ENCODE measurements at regions not wholly inside any gene's neighbourhood (a gene's known extent, or its start where the extent isn't known, plus 50 kb on each side); places are given as distances from the start of the nearest gene placed in this dataset.
"Not testable (repeated sequence)": the region's sequence is repeated elsewhere in the genome, so short reads cannot be mapped to it uniquely, and the experiment has no call there.

- no peak overlapping the region for H3K27ac ChIP-seq (ENCODE audit: low read length)
- H3K27me3 ChIP-seq (ENCODE audit: control insufficient read depth in 1 of 2, insufficient read depth in 2 of 2, low read length in 2 of 2), result no peaks in the 10 kb centered on the region
- H3K4me3 ChIP-seq (ENCODE audit: low read length in 2 of 2), result no peak overlapping the region
- H3K9ac ChIP-seq (ENCODE audit: low read length in 2 of 2), result no peak overlapping the region
- H3K36me3 ChIP-seq (ENCODE audit: control insufficient read depth in 2 of 2, insufficient read depth in 2 of 2, low read length in 2 of 2), result no peaks in the 10 kb centered on the region
- no peaks in the 10 kb centered on the region for H3K4me1 ChIP-seq (ENCODE audit: control insufficient read depth, insufficient read depth, low read length)
- no peaks in the 10 kb centered on the region for H3K9me3 ChIP-seq (ENCODE audit: control insufficient read depth in 2 of 2, low read length in 2 of 2)
Observed at GRCh38 chr12:43216490-43216889, 335.5 kb downstream of the ADAMTS20 start.

DNA sequence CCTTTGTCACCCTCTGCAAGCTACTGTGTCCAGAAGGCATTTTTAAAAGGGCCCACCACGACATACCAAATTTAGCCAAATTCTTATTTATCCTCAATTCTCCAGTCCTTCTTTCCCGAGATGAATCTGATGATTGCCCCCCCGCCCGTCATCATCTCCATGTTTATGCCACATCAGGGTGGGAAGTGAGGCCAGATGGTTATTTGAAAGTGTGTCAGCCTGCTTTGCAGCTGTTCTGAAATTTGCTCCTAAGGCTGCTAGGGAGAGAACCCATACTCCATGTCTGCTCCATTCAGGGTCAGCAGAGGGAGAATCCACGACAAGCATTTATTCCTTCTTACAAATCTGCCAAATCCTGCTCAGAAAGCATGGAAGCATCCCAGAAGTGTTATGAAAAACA lies 337.8 kb downstream of the ADAMTS20 start:
- Histone ChIP-seq H3K9ac (ENCODE audit: low read length in 2 of 2) (no peak overlapping the region), H3K4me3 (ENCODE audit: low read length in 2 of 2) (no peak overlapping the region), H3K27ac (ENCODE audit: low read length) (no peak overlapping the region), H3K9me3 (ENCODE audit: control insufficient read depth in 2 of 2, low read length in 2 of 2) (no peaks in the 10 kb centered on the region), H3K36me3 (ENCODE audit: control insufficient read depth in 2 of 2, insufficient read depth in 2 of 2, low read length in 2 of 2) (no peaks in the 10 kb centered on the region), H3K27me3 (ENCODE audit: control insufficient read depth in 1 of 2, insufficient read depth in 2 of 2, low read length in 2 of 2) (no peaks in the 10 kb centered on the region), H3K4me1 (ENCODE audit: control insufficient read depth, insufficient read depth, low read length) (no peaks in the 10 kb centered on the region)

DNA sequence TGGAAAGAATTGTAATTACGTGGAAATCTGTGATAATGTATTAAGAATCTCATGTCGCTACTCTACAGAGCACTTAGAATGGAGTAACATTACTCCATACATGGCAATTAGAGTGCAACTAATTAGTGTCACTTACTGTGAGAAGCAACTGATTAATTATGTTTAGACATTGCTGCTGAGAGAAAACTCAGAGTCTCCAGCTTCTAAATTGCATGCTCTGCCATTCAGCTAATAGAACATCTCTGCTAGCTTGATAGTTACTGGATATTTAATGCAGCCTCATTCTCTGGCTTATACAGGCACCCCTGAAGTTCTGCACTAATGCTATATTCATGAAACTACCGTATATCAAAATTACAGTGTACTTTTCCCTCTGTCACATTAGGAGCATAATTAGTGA lies 338.4 kb downstream of the ADAMTS20 start:
- Histone ChIP-seq H3K27me3 (ENCODE audit: control insufficient read depth in 1 of 2, insufficient read depth in 2 of 2, low read length in 2 of 2) (no peaks in the 10 kb centered on the region), H3K9me3 (ENCODE audit: control insufficient read depth in 2 of 2, low read length in 2 of 2) (no peaks in the 10 kb centered on the region), H3K4me1 (ENCODE audit: control insufficient read depth, insufficient read depth, low read length) (no peaks in the 10 kb centered on the region), H3K4me3 (ENCODE audit: low read length in 2 of 2) (no peak overlapping the region), H3K9ac (ENCODE audit: low read length in 2 of 2) (no peak overlapping the region), H3K27ac (ENCODE audit: low read length) (no peak overlapping the region), H3K36me3 (ENCODE audit: control insufficient read depth in 2 of 2, insufficient read depth in 2 of 2, low read length in 2 of 2) (no peaks in the 10 kb centered on the region)

- H3K27ac ChIP-seq (ENCODE audit: low read length), result no peak overlapping the region
- H3K9me3 ChIP-seq (ENCODE audit: control insufficient read depth in 2 of 2, low read length in 2 of 2), result no peaks in the 10 kb centered on the region
- no peaks in the 10 kb centered on the region for H3K36me3 ChIP-seq (ENCODE audit: control insufficient read depth in 2 of 2, insufficient read depth in 2 of 2, low read length in 2 of 2)
- H3K4me3 ChIP-seq (ENCODE audit: low read length in 2 of 2), result no peak overlapping the region
- H3K4me1 ChIP-seq (ENCODE audit: control insufficient read depth, insufficient read depth, low read length), result no peaks in the 10 kb centered on the region
- H3K9ac ChIP-seq (ENCODE audit: low read length in 2 of 2), result no peak overlapping the region
- no peaks in the 10 kb centered on the region for H3K27me3 ChIP-seq (ENCODE audit: control insufficient read depth in 1 of 2, insufficient read depth in 2 of 2, low read length in 2 of 2)
Observed at GRCh38 chr12:43210485-43211192, 341.4 kb downstream of the ADAMTS20 start.

GRCh38 chr12:43208627-43209026 lies 343.4 kb downstream of the ADAMTS20 start:
- H3K9ac ChIP-seq (ENCODE audit: low read length in 2 of 2), result no peak overlapping the region
- no peaks in the 10 kb centered on the region for H3K27me3 ChIP-seq (ENCODE audit: control insufficient read depth in 1 of 2, insufficient read depth in 2 of 2, low read length in 2 of 2)
- H3K27ac ChIP-seq (ENCODE audit: low read length), result no peak overlapping the region
- H3K4me1 ChIP-seq (ENCODE audit: control insufficient read depth, insufficient read depth, low read length), result no peaks in the 10 kb centered on the region
- no peak overlapping the region for H3K4me3 ChIP-seq (ENCODE audit: low read length in 2 of 2)
- H3K9me3 ChIP-seq (ENCODE audit: control insufficient read depth in 2 of 2, low read length in 2 of 2), result no peaks in the 10 kb centered on the region
- no peaks in the 10 kb centered on the region for H3K36me3 ChIP-seq (ENCODE audit: control insufficient read depth in 2 of 2, insufficient read depth in 2 of 2, low read length in 2 of 2)

DNA sequence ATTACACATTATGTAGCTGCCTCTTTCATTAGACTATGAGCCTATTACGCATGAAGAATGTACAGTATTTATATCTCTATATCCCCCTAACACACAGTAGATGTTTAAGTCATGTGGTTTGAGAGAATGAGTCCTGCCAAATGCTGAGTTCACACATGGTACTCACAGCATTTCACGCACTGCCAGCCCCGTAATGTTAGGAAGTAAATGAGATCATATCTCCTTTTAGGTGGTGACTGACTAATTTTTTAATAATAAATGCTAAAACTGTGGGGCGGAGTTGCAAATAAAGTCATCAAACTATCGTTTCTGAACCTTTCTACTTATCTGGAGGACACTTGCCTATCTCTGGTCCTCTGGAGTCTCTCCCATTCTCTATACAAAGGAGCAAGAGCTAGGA lies 343.8 kb downstream of the ADAMTS20 start:
- no peaks in the 10 kb centered on the region for H3K4me1 ChIP-seq (ENCODE audit: control insufficient read depth, insufficient read depth, low read length)
- no peak overlapping the region for H3K9ac ChIP-seq (ENCODE audit: low read length in 2 of 2)
- no peak overlapping the region for H3K4me3 ChIP-seq (ENCODE audit: low read length in 2 of 2)
- H3K36me3 ChIP-seq (ENCODE audit: control insufficient read depth in 2 of 2, insufficient read depth in 2 of 2, low read length in 2 of 2), result no peaks in the 10 kb centered on the region
- H3K27ac ChIP-seq (ENCODE audit: low read length), result no peak overlapping the region
- H3K27me3 ChIP-seq (ENCODE audit: control insufficient read depth in 1 of 2, insufficient read depth in 2 of 2, low read length in 2 of 2), result no peaks in the 10 kb centered on the region
- no peaks in the 10 kb centered on the region for H3K9me3 ChIP-seq (ENCODE audit: control insufficient read depth in 2 of 2, low read length in 2 of 2)

GRCh38 chr12:43206396-43206795 lies 345.6 kb downstream of the ADAMTS20 start:
- no peaks in the 10 kb centered on the region for H3K36me3 ChIP-seq (ENCODE audit: control insufficient read depth in 2 of 2, insufficient read depth in 2 of 2, low read length in 2 of 2)
- no peaks in the 10 kb centered on the region for H3K4me1 ChIP-seq (ENCODE audit: control insufficient read depth, insufficient read depth, low read length)
- H3K27me3 ChIP-seq (ENCODE audit: control insufficient read depth in 1 of 2, insufficient read depth in 2 of 2, low read length in 2 of 2), result no peaks in the 10 kb centered on the region
- H3K27ac ChIP-seq (ENCODE audit: low read length), result no peak overlapping the region
- H3K4me3 ChIP-seq (ENCODE audit: low read length in 2 of 2), result no peak overlapping the region
- H3K9me3 ChIP-seq (ENCODE audit: control insufficient read depth in 2 of 2, low read length in 2 of 2), result no peaks in the 10 kb centered on the region
- H3K9ac ChIP-seq (ENCODE audit: low read length in 2 of 2), result no peak overlapping the region

GRCh38 chr12:43198608-43199007 lies 353.4 kb downstream of the ADAMTS20 start:
- H3K4me3 ChIP-seq (ENCODE audit: low read length in 2 of 2), result no peak overlapping the region
- H3K9ac ChIP-seq (ENCODE audit: low read length in 2 of 2), result no peak overlapping the region
- no peaks in the 10 kb centered on the region for H3K9me3 ChIP-seq (ENCODE audit: control insufficient read depth in 2 of 2, low read length in 2 of 2)
- H3K36me3 ChIP-seq (ENCODE audit: control insufficient read depth in 2 of 2, insufficient read depth in 2 of 2, low read length in 2 of 2), result no peaks in the 10 kb centered on the region
- no peaks in the 10 kb centered on the region for H3K27me3 ChIP-seq (ENCODE audit: control insufficient read depth in 1 of 2, insufficient read depth in 2 of 2, low read length in 2 of 2)
- H3K27ac ChIP-seq (ENCODE audit: low read length), result no peak overlapping the region
- no peaks in the 10 kb centered on the region for H3K4me1 ChIP-seq (ENCODE audit: control insufficient read depth, insufficient read depth, low read length)

DNA sequence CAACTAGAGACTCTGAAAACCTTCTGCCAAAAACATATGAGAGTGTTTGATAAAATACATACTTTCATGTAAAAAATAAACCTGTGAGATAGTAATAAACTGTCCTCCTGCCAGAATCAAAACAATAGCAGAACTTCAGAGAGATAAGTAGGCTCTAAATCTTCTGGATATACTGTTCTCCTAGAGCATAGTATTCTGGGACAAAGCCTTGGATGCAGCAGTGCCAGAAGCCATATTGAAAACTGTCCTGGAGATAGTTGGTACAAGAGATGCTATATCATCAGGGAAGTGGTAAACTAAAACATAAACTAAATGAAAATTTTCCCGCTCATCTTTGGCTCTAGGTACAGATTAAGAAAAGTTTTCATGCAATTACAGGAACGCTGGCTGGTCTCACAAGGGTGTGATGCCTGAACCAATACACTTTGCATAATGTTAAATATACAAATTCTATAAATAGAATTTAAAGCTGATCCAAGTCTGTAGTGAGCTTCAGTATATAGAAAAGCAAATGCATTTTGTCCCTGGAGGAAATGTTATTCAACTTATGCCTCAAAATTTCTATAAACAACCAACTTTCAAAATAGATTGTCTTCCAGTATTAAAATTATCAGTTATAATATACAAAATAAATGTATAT lies 355.6 kb downstream of the ADAMTS20 start:
- Histone ChIP-seq H3K4me3 (ENCODE audit: low read length in 2 of 2) (no peak overlapping the region), H3K36me3 (ENCODE audit: control insufficient read depth in 2 of 2, insufficient read depth in 2 of 2, low read length in 2 of 2) (no peaks in the 10 kb centered on the region), H3K9ac (ENCODE audit: low read length in 2 of 2) (no peak overlapping the region), H3K27me3 (ENCODE audit: control insufficient read depth in 1 of 2, insufficient read depth in 2 of 2, low read length in 2 of 2) (no peaks in the 10 kb centered on the region), H3K27ac (ENCODE audit: low read length) (no peak overlapping the region), H3K4me1 (ENCODE audit: control insufficient read depth, insufficient read depth, low read length) (no peaks in the 10 kb centered on the region), H3K9me3 (ENCODE audit: control insufficient read depth in 2 of 2, low read length in 2 of 2) (no peaks in the 10 kb centered on the region)

GRCh38 chr12:43193096-43193495 lies 358.9 kb downstream of the ADAMTS20 start:
- not testable (repeated sequence) for H3K27me3 ChIP-seq (ENCODE audit: control insufficient read depth in 1 of 2, insufficient read depth in 2 of 2, low read length in 2 of 2); H3K4me1 ChIP-seq (ENCODE audit: control insufficient read depth, insufficient read depth, low read length); H3K9ac ChIP-seq (ENCODE audit: low read length in 2 of 2); H3K27ac ChIP-seq (ENCODE audit: low read length); H3K9me3 ChIP-seq (ENCODE audit: control insufficient read depth in 2 of 2, low read length in 2 of 2); H3K4me3 ChIP-seq (ENCODE audit: low read length in 2 of 2); H3K36me3 ChIP-seq (ENCODE audit: control insufficient read depth in 2 of 2, insufficient read depth in 2 of 2, low read length in 2 of 2)

GRCh38 chr12:43192442-43192841 lies 359.6 kb downstream of the ADAMTS20 start:
- not testable (repeated sequence) for H3K4me1 ChIP-seq (ENCODE audit: control insufficient read depth, insufficient read depth, low read length); H3K9me3 ChIP-seq (ENCODE audit: control insufficient read depth in 2 of 2, low read length in 2 of 2); H3K9ac ChIP-seq (ENCODE audit: low read length in 2 of 2); H3K36me3 ChIP-seq (ENCODE audit: control insufficient read depth in 2 of 2, insufficient read depth in 2 of 2, low read length in 2 of 2); H3K27me3 ChIP-seq (ENCODE audit: control insufficient read depth in 1 of 2, insufficient read depth in 2 of 2, low read length in 2 of 2); H3K4me3 ChIP-seq (ENCODE audit: low read length in 2 of 2); H3K27ac ChIP-seq (ENCODE audit: low read length)
